Adrenal gland (tissue), 9 donors: ENCODE measurements at regions not wholly inside any gene's neighbourhood (a gene's known extent, or its start where the extent isn't known, plus 50 kb on each side); places are given as distances from the start of the nearest gene placed in this dataset.

Source experiments
- DNase-seq, 7 donors: peaks; one replicate each; pipeline ENCODE4 v3.0.0-alpha.2; 2019 to 2020
- H3K27ac ChIP-seq, 5 donors: fragments of 200-600 bp; sonication (generic) in 4 of 5; 1 replicate in 3 of 5; 2 replicates in 2 of 5; pipeline versions ENCODE4 v1.5.1 to v1.8.0; 2016 to 2020; ENCODE audit warnings: mild to moderate bottlenecking in 1 of 5
- H3K27me3 ChIP-seq: fragments of 200-600 bp; 2 replicates; pipeline ENCODE4 v1.8.0; 2021
- H3K36me3 ChIP-seq, 2 donors: fragments of 200-600 bp; replicated peaks in 1 of 2; 1 replicate in 1 of 2; 2 replicates in 1 of 2; pipeline versions ENCODE4 v1.5.1 to v1.8.0; 2018 to 2022
- H3K4me1 ChIP-seq, 2 donors: fragments of 200-600 bp; replicated peaks in 1 of 2; 1 replicate in 1 of 2; 2 replicates in 1 of 2; pipeline versions ENCODE4 v1.5.1 to v1.8.0; 2018 to 2021
- H3K4me3 ChIP-seq, 4 donors: fragments of 200-600 bp; sonication (generic) in 3 of 4; one replicate each; pipeline ENCODE4 v1.5.1; 2016 to 2018
- H3K9me3 ChIP-seq, 3 donors: fragments of 200-600 bp; sonication (generic) in 1 of 3; replicated peaks in 1 of 3; 1 replicate in 2 of 3; 2 replicates in 1 of 3; pipeline versions ENCODE4 v1.5.1 to v1.8.0; 2016 to 2021
- CTCF ChIP-seq, 6 experiments: fragments of 450-650 bp in 4 of 6; fragments of 200-600 bp in 2 of 6; sonication (generic) in 1 of 6; IDR thresholded peaks; 1 replicate in 5 of 6; 2 replicates in 1 of 6; pipeline versions ENCODE4 v1.5.1 to v1.8.0; 2016 to 2021; ENCODE audit warnings: antibody characterized with exemption in 6 of 6, mild to moderate bottlenecking in 2 of 6, moderate library complexity in 1 of 6
- POLR2A ChIP-seq, 2 donors: fragments of 450-650 bp; IDR thresholded peaks; one replicate each; pipeline ENCODE4 v1.6.1; 2017; ENCODE audit warnings: antibody characterized with exemption in 2 of 2, mild to moderate bottlenecking in 2 of 2, moderate library complexity in 1 of 2
- WGBS, 4 donors: extraction: QIAGEN DNeasy Blood & Tissue Kit in 2 of 4; methylation state at CpG; one replicate each; pipeline versions ENCODE4 v1.1.5 to v1.1.7; 2013 to 2017; 5-methylcytosine and 5-hydroxymethylcytosine counted together
- intact Hi-C, 2 donors: fragments of 100-400 bp; cut with DNase I; formaldehyde crosslinking; loops; one replicate each; pipeline versions ENCODE4 v1.14.1 to v1.15.0; 2022 to 2023
- donor health status: healthy with polysubstance abuse.
- donor health status: Bipolar disorder and iron deficiency.
- donor health status: DM: yes; HTN: yes; CAD: no.
- donor health status: DM: no; HTN: no; CAD: no.
- donor health status: DM: no; HTN: no; CAD: no.

DNA sequence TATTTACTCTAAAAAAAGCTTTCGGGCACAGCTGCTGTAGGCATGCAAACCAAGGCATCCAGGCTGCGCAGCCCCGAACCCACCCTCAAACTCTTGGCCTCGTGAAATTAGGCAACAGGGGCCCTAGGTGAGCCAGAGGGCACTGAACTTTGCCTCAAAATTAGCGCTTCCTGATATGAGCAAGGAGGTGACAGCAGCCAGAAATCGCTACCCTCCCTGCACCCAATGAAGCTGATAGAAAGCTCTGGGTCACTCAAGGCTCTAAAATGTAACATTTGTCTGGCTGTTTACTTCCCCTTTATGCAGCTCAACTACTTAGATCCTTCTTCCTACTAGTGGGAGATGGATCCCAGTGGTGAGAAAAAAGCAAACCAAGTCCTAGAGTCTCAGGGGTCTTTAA lies 61.8 kb downstream of the PITPNM2 start:
- Histone ChIP-seq H3K9me3 (no peaks in the 10 kb centered on the region), H3K4me3 (no peak overlapping the region), H3K4me1 (peaks cover 16 to 40% of the 10 kb centered on the region in 2 donors), H3K27ac (peak overlapping the region in 3 of 5 donors; percentile 36 to 73 (median 64)), H3K27me3 (no peaks in the 10 kb centered on the region), H3K36me3 (no peaks in the 10 kb centered on the region)
- WGBS, 4 donors, result 67 to 84% (median 81%) methylated on average over 4 to 6 of the region's 6 CpGs
- no peak for DNase-seq
- intact Hi-C loops, result no loop called here
- no peak for TF ChIP-seq CTCF (IDR thresholded peaks at IDR 0.05)
- TF ChIP-seq POLR2A (IDR thresholded peaks at IDR 0.05), result no peak

DNA sequence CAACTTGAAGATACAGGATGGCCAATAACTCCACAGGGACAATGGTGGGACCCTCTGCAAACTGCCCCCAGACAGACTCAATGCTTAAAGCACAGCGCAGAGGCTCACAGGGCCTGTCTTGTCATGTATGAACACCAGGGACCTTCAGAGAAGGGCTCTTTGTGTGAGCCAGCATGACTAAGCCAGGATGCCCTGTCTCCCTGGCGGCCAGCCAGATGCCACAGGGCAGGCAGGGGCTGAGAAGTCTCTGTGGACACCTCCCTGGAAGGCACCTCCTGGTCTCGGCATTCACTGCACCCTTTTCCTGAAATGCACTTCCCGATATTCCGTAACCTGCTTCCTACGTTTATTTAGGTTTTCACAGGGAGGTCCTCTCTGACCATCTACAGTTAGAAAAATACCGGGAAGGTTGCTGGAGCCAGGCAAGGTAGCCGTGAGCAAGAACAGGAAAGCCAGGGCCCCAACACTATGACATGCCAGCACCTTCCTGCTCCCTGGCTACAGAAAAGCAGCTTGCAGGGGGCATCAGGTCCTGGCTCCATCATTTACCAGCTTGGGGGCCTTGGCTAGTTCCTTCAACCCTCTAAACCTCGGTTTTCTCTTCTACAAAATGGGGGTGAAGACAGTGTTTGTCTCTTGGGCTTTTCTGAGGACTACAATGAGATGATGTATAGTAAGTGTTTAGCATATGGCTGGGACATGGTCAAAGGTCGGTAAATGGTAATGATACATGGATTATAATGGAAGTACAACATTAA lies 65.0 kb downstream of the PITPNM2 start:
- peaks cover 22 to 51% of the 10 kb centered on the region in 2 donors for H3K4me1 ChIP-seq
- intact Hi-C loops, result no loop called here
- no peak overlapping the region for H3K4me3 ChIP-seq
- H3K27ac ChIP-seq, result peak overlapping the region in 3 of 5 donors; percentile 13 to 81 (median 35)
- 36 to 59% (median 47%) methylated on average over 10 of the region's 10 CpGs for WGBS, 4 donors
- H3K36me3 ChIP-seq, result no peaks in the 10 kb centered on the region
- H3K9me3 ChIP-seq, result no peaks in the 10 kb centered on the region
- DNase-seq, result peak; percentile 85 to 93 (median 89)
- TF ChIP-seq CTCF (IDR thresholded peaks at IDR 0.05) (peak in 5 of 6 experiments; percentile 18 to 53 (median 47)), POLR2A (IDR thresholded peaks at IDR 0.05) (no peak)
- H3K27me3 ChIP-seq, result no peaks in the 10 kb centered on the region

GRCh38 chr12:123085066-123085465 lies 65.8 kb downstream of the PITPNM2 start:
- 88 to 97% (median 91%) methylated on average over 5 of the region's 5 CpGs for WGBS, 4 donors
- intact Hi-C loops, result no loop called here
- H3K4me1 ChIP-seq, result peaks cover 22 to 50% of the 10 kb centered on the region in 2 donors

More at GRCh38 chr12:123085066-123085465, 65.8 kb downstream of the PITPNM2 start:
- Histone ChIP-seq H3K27me3 (no peaks in the 10 kb centered on the region), H3K36me3 (no peaks in the 10 kb centered on the region), H3K9me3 (no peaks in the 10 kb centered on the region), H3K27ac (peak overlapping the region in 2 of 5 donors; percentile 27 to 35), H3K4me3 (no peak overlapping the region)
- DNase-seq, result no peak
- no peak for TF ChIP-seq POLR2A (IDR thresholded peaks at IDR 0.05)
- no peak for TF ChIP-seq CTCF (IDR thresholded peaks at IDR 0.05)
